Vagina (tissue), 2 donors: ENCODE measurements at regions not wholly inside any gene's neighbourhood (a gene's known extent, or its start where the extent isn't known, plus 50 kb on each side); places are given as distances from the start of the nearest gene placed in this dataset.

Experiments
- POLR2A ChIP-seq, 2 donors: fragments of 450-650 bp; IDR thresholded peaks; one replicate each; pipeline ENCODE4 v1.6.1; 2017; ENCODE audit warnings: antibody characterized with exemption in 2 of 2, mild to moderate bottlenecking in 2 of 2, moderate library complexity in 2 of 2
- TF ChIP-seq, protein P1 (sequence below), 3 experiments: fragments of 450-650 bp in 2 of 3; fragments of 200-600 bp in 1 of 3; sonication (generic) in 1 of 3; IDR thresholded peaks; one replicate each; pipeline ENCODE4 v1.5.1; 2017 to 2019; ENCODE audit warnings: antibody characterized with exemption in 3 of 3, mild to moderate bottlenecking in 2 of 3, moderate library complexity in 2 of 3

DNA sequence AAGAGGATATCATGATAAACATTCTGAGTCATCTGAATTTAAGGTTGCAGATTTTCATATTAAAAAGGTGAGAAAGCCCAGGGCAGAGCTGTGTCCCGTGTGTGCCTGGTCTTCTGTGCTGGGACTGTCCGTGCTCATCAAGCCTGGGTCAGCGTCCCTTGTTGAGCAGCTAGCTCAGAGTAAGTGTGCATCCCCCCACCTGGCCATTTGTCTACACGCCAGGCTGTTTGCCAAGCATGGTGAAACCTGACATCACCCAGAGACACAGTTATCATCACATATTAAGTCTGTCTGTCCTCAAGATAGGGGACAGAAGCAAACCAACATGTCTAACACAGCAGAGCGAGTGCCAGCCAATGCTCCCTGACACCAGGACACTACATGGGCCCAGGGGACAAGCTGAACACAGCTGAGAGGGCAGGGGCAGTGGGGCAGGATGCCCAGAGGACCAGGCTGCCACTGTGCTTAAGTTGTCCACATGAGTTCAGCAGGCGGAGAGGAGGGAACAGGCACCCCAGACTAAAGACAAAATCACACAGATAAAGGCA, 57.9 kb upstream of the CNEP1R1 start:
- TF ChIP-seq, protein P1, sequence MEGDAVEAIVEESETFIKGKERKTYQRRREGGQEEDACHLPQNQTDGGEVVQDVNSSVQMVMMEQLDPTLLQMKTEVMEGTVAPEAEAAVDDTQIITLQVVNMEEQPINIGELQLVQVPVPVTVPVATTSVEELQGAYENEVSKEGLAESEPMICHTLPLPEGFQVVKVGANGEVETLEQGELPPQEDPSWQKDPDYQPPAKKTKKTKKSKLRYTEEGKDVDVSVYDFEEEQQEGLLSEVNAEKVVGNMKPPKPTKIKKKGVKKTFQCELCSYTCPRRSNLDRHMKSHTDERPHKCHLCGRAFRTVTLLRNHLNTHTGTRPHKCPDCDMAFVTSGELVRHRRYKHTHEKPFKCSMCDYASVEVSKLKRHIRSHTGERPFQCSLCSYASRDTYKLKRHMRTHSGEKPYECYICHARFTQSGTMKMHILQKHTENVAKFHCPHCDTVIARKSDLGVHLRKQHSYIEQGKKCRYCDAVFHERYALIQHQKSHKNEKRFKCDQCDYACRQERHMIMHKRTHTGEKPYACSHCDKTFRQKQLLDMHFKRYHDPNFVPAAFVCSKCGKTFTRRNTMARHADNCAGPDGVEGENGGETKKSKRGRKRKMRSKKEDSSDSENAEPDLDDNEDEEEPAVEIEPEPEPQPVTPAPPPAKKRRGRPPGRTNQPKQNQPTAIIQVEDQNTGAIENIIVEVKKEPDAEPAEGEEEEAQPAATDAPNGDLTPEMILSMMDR (IDR thresholded peaks at IDR 0.05): no peak
- no peak for TF ChIP-seq POLR2A (IDR thresholded peaks at IDR 0.05)
